ENCODE measurements at regions not wholly inside any gene's neighbourhood (a gene's known extent, or its start where the extent isn't known, plus 50 kb on each side); places are given as distances from the start of the nearest gene placed in this dataset.
"Not testable (repeated sequence)": the region's sequence is repeated elsewhere in the genome, so short reads cannot be mapped to it uniquely, and the experiment has no call there.

GRCh38 chr1:4068076-4068475 is 168.0 kb upstream of the C1orf174 start:
- no peak overlapping the region for H3K4me3 ChIP-seq (ENCODE audit: low read depth, low read length)

DNA sequence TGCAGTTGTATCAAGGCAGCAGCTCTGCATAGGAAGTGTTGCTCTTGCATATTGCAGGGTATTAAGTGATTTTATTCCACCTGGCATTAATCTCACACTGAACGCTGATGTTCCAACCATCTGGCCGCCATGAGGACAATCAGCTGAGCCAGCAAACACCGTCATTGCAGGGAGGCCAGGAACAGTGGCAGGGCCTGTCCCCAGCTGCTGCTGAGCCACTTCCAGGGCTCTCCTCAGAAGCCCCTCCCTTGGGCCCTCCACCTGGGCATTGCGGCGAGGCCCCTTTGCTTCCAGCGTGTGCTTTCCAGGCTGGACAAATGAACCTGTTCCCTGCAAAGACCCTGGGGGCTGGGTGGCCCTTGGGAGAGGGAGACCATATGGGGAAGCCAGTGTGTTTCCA is 171.6 kb upstream of the C1orf174 start:
- no peak for DNase-seq (ENCODE audit: low read depth)
- H3K4me3 ChIP-seq (ENCODE audit: low read depth, low read length), result no peak overlapping the region
- TF ChIP-seq, protein P1, sequence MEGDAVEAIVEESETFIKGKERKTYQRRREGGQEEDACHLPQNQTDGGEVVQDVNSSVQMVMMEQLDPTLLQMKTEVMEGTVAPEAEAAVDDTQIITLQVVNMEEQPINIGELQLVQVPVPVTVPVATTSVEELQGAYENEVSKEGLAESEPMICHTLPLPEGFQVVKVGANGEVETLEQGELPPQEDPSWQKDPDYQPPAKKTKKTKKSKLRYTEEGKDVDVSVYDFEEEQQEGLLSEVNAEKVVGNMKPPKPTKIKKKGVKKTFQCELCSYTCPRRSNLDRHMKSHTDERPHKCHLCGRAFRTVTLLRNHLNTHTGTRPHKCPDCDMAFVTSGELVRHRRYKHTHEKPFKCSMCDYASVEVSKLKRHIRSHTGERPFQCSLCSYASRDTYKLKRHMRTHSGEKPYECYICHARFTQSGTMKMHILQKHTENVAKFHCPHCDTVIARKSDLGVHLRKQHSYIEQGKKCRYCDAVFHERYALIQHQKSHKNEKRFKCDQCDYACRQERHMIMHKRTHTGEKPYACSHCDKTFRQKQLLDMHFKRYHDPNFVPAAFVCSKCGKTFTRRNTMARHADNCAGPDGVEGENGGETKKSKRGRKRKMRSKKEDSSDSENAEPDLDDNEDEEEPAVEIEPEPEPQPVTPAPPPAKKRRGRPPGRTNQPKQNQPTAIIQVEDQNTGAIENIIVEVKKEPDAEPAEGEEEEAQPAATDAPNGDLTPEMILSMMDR (IDR thresholded peaks at IDR 0.05; ENCODE audit: insufficient read depth, low read depth, low read length, missing control alignments), result no peak

More at GRCh38 chr1:4068076-4068475, 168.0 kb upstream of the C1orf174 start:
- no peak for DNase-seq (ENCODE audit: low read depth)
- TF ChIP-seq, protein P1 (IDR thresholded peaks at IDR 0.05; ENCODE audit: insufficient read depth, low read depth, low read length, missing control alignments), result no peak

DNA sequence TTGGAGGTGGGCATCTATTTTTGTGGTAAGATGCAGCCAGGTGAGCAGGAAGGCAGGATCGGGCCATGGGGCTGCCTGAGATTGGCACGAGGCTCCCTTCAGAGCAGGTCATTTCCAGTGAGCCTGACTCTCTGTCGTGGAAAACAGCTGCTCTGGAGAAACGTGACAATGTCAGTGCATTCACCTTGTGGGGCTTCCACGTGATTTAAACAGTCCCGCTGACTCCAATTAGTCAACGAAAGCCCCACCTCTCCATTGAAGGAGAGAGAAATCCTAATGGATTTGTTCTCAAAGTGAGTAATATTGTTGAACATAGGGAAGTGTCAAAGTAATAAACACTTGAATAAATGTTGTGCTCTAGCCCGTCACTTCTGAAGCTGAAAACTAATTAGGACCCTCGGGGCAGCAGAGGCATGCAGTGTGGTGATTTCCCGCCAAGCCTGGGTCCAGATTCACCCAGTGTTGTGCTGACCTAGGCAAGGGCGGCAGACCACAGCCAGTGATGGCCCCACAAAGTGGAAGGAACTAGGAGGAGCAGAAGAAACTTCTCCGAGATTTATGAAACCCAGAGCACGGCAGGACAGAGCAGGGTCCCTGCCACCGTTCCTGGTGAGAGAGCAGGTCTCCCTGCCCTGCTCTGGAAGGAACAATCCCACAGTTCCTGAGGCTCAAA is 172.5 kb upstream of the C1orf174 start:
- TF ChIP-seq, protein P1 (IDR thresholded peaks at IDR 0.05; ENCODE audit: insufficient read depth, low read depth, low read length, missing control alignments), result no peak
- no peak overlapping the region for H3K4me3 ChIP-seq (ENCODE audit: low read depth, low read length)
- DNase-seq (ENCODE audit: low read depth), result no peak

- DNase-seq (ENCODE audit: low read depth), result no peak
- no peak overlapping the region for H3K4me3 ChIP-seq (ENCODE audit: low read depth, low read length)
- TF ChIP-seq, protein P1 (IDR thresholded peaks at IDR 0.05; ENCODE audit: insufficient read depth, low read depth, low read length, missing control alignments), result no peak
These were observed 175.6 kb upstream of the C1orf174 start for GRCh38 chr1:4075436-4076225.

DNA sequence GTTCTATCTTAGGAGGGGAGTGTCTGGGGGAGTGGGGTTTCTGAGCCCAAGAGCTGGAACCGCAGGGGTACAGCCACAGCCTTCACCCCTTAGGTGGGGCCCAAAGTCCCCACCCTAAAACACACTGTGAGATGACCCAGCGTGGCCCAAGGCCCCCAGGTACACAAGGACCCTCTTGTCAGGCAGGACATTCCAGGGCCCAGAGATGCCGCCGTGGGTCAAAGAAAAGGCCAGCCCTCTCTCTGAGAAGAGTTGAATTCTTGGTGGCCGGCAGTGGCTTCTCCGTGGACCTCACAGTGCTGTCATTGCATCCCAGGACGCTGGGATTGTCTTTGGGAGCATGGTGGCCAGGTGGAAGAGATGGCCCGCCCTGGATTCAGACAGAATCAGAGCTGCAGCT is 176.3 kb upstream of the C1orf174 start:
- TF ChIP-seq, protein P1 (IDR thresholded peaks at IDR 0.05; ENCODE audit: insufficient read depth, low read depth, low read length, missing control alignments), result no peak
- no peak for DNase-seq (ENCODE audit: low read depth)
- no peak overlapping the region for H3K4me3 ChIP-seq (ENCODE audit: low read depth, low read length)

- not testable (repeated sequence) for H3K4me3 ChIP-seq (ENCODE audit: low read depth, low read length)
These were observed 178.3 kb upstream of the C1orf174 start for GRCh38 chr1:4078091-4078962.

DNA sequence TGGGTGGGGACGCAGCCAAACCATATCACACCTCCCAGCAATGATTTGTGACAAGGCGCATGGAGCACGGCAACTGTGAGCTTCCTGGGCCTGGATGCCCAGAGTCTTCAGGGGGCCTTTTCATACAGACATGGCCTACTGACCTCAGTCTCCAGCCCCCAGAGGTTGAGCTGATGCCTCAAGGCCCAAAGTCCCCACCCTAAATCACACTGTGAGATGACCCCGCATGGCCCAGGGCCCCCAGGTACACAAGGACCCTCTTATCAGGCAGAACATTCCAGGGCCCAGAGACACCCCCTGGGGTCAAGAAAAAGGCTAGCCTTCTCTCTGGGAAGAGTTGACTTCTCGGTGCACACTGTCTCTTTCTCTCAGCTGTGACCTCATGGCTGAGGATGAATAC is 179.7 kb upstream of the C1orf174 start:
- no peak overlapping the region for H3K4me3 ChIP-seq (ENCODE audit: low read depth, low read length)
- no peak for DNase-seq (ENCODE audit: low read depth)
- TF ChIP-seq, protein P1 (IDR thresholded peaks at IDR 0.05; ENCODE audit: insufficient read depth, low read depth, low read length, missing control alignments), result no peak

More at GRCh38 chr1:4078091-4078962, 178.3 kb upstream of the C1orf174 start:
- DNase-seq (ENCODE audit: low read depth), result not testable (repeated sequence)

All from GM12865 (cell line).